Fibroblast of the aortic adventitia (primary cell): ENCODE measurements at regions not wholly inside any gene's neighbourhood (a gene's known extent, or its start where the extent isn't known, plus 50 kb on each side); places are given as distances from the start of the nearest gene placed in this dataset.

Experiments
- DNase-seq: peaks from one replicate; pipeline ENCODE4 v3.0.0-alpha.2; 2010; ENCODE audit warnings: low read depth
- H3K4me3 ChIP-seq: 2 replicates; pipeline ENCODE4 v1.5.1; 2011; ENCODE audit warnings: low read depth, mild to moderate bottlenecking, control low read depth, low read length, moderate library complexity
- CTCF ChIP-seq: IDR thresholded peaks from 2 replicates; pipeline ENCODE4 v1.5.1; 2011; ENCODE audit warnings: mild to moderate bottlenecking, low read length, control low read depth, inconsistent platforms; ENCODE audit not compliant: insufficient read depth

GRCh38 chr4:138689187-138689586 is 326.4 kb upstream of the NOCT start:
- H3K4me3 ChIP-seq, result no peak overlapping the region
- no peak for TF ChIP-seq CTCF
- no peak for DNase-seq

GRCh38 chr4:138688408-138689085 is 327.0 kb upstream of the NOCT start:
- TF ChIP-seq CTCF, result no peak
- no peak overlapping the region for H3K4me3 ChIP-seq
- peak; percentile 16 for DNase-seq

- DNase-seq, result no peak
- H3K4me3 ChIP-seq, result no peak overlapping the region
- no peak for TF ChIP-seq CTCF
These were observed 329.3 kb upstream of the NOCT start for GRCh38 chr4:138686106-138686835.

GRCh38 chr4:138685316-138685715 is 330.3 kb upstream of the NOCT start:
- no peak overlapping the region for H3K4me3 ChIP-seq
- no peak for TF ChIP-seq CTCF
- no peak for DNase-seq

GRCh38 chr4:138680989-138681604 is 334.5 kb upstream of the NOCT start:
- H3K4me3 ChIP-seq, result no peak overlapping the region
- TF ChIP-seq CTCF, result peak; percentile 80
- peak; percentile 92 for DNase-seq

- TF ChIP-seq CTCF, result no peak
- no peak for DNase-seq
- no peak overlapping the region for H3K4me3 ChIP-seq
These were observed 335.3 kb upstream of the NOCT start for GRCh38 chr4:138680256-138680655.
